OCI-LY3 (cell line): ENCODE measurements at regions not wholly inside any gene's neighbourhood (a gene's known extent, or its start where the extent isn't known, plus 50 kb on each side); places are given as distances from the start of the nearest gene placed in this dataset.

ENCODE experiments used
- EZH2phosphoT487 ChIP-seq: fragments of 200-600 bp; shearing (Covaris generic); IDR thresholded peaks from 2 replicates; pipeline ENCODE4 v1.6.1; 2018; ENCODE audit warnings: antibody characterized with exemption, mixed run types, low read depth
- TF ChIP-seq, protein P1 (sequence below): fragments of 200-600, 300-600 bp; sonication (generic); IDR thresholded peaks from 2 replicates; pipeline ENCODE4 v1.5.1; 2014; ENCODE audit warnings: antibody characterized with exemption, low read length, low read depth

DNA sequence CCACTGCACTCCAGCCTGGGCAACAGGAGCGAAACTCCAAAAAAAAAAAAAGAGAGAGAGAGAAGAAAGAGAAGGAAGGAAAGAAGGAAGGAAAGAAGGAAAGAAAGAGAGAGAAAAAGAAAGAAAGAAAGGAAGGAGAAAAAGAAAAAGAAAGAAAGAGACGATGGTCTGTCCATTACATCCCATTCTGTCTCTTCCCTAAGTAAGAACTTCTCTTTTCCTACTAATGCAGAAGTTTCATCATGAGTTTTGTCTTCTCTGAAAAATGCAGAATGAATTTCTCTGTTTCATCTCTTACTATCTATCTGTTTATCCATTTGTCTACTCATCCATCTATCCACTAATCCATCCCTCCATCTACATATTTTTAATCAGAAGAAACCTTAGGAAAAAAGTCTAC, 94.9 kb upstream of the MED13 start:
- TF ChIP-seq, protein P1, sequence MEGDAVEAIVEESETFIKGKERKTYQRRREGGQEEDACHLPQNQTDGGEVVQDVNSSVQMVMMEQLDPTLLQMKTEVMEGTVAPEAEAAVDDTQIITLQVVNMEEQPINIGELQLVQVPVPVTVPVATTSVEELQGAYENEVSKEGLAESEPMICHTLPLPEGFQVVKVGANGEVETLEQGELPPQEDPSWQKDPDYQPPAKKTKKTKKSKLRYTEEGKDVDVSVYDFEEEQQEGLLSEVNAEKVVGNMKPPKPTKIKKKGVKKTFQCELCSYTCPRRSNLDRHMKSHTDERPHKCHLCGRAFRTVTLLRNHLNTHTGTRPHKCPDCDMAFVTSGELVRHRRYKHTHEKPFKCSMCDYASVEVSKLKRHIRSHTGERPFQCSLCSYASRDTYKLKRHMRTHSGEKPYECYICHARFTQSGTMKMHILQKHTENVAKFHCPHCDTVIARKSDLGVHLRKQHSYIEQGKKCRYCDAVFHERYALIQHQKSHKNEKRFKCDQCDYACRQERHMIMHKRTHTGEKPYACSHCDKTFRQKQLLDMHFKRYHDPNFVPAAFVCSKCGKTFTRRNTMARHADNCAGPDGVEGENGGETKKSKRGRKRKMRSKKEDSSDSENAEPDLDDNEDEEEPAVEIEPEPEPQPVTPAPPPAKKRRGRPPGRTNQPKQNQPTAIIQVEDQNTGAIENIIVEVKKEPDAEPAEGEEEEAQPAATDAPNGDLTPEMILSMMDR = no peak
- TF ChIP-seq EZH2phosphoT487 = no peak
